GM21825 (cell line): ENCODE measurements at regions not wholly inside any gene's neighbourhood (a gene's known extent, or its start where the extent isn't known, plus 50 kb on each side); places are given as distances from the start of the nearest gene placed in this dataset.

Experiments
- ATAC-seq: cut with Tn5 transposase; IDR thresholded peaks from one replicate; pipeline ENCODE4 v1.9.1; 2021; ENCODE audit warnings: mild to moderate bottlenecking, moderate library complexity; ENCODE audit not compliant: unreplicated experiment

DNA sequence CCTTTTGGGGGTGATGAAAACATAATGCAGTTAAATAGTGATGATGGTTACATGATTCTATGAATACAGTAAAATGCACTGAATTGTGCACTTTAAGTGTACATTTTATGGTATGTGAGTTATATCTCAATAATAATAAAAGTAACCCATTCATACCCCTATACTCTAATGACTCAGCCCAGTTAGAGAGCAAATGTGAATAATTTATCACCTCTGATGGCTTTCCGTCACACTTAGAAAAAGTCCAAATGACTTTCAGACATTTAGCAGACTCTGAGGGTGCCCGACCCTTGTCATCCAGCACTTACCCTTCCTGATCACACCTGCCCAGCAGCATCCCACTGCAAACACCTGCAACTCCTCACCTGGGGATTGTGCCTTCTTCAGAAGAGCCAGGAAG is 148.1 kb upstream of the MAF start:
- ATAC-seq, result no peak

DNA sequence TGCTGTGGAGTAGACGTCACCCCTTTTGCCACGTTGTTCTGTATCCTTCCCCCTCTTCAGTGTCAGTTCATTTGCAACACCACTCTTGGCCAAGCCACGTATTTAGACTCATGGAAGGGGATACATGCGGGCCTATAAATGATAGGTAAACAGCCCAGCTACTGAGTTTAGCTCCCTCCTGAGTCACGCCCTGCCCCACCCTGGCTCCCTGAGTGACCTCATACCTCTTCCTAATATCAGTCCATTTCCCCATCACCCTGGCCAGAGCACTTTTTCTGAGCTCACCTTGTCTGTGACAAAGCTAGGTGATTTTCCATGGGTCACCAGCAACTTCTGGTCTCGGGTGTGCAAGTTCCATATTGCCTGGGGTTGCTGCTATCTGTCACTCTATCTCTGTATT is 147.2 kb upstream of the MAF start:
- ATAC-seq, result no peak

DNA sequence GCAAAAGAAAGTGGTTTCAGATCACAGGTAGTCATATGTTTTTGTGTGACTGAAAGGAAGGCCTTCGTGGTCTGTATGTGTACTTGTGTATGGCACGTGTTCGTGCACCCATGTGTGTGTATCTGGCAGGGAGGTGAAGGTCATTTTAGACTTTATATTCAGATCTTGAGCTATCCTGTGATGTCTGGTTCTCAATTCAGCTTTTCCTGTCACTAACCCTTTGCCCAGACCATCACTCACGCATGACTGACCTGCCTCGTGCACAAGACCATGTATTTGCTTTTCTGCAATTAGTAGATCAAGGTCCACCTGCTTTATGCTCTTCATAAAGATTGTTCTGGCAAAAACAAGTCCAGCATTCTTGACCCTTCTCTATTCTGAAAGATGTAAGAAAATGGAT is 139.7 kb upstream of the MAF start:
- ATAC-seq, result no peak

DNA sequence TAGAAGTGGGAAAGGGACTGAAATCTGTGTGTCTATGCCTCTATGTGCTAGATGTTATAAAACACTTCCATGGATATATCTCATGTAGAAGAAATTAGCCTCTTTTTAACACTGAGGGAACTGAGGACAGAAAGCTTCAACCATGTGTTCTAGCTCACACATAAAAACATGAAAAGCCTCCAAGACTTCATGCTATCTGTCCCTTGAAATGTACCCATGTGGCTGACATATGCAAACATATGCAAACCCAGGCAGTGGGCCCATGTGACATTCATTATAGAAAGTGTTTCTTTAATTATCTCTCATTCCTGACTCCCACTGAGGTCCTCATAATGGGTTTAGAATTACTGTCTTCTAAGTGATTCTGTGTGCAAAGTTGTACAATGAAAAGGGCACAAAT is 134.7 kb upstream of the MAF start:
- no peak for ATAC-seq

DNA sequence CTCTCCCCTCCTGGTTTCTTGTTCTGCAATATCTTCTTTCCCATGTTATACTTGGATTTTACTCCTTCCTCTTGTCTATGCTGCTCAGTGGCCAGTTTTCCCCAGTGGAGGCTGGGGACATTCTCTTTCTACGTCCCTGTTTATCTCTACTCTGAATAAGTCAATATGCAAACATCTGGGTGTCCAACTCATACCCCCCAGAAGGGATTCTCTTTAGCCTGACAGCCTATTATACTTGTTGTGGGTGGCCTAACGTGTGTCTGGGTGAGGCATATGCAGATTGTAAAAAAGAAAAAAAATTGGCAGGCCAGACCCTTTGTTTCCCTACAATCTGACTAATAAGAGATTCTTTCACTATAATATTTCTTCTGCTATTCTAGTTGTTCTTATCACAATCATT is 134.2 kb upstream of the MAF start:
- ATAC-seq, result no peak

DNA sequence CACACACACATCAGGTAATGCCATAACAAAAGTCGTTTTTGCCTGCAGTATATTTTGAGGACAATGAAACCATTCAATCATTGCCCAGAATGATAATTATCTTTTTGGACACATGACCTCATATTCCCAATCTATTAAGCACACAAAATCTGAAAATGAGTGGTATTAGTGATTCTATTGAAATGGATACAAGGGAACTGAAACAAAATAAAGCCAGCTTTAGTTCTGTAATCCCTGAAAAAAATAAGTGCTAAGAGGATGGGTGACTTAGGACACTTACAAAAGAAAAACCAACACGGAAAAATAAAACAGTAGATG is 128.3 kb upstream of the MAF start:
- no peak for ATAC-seq

DNA sequence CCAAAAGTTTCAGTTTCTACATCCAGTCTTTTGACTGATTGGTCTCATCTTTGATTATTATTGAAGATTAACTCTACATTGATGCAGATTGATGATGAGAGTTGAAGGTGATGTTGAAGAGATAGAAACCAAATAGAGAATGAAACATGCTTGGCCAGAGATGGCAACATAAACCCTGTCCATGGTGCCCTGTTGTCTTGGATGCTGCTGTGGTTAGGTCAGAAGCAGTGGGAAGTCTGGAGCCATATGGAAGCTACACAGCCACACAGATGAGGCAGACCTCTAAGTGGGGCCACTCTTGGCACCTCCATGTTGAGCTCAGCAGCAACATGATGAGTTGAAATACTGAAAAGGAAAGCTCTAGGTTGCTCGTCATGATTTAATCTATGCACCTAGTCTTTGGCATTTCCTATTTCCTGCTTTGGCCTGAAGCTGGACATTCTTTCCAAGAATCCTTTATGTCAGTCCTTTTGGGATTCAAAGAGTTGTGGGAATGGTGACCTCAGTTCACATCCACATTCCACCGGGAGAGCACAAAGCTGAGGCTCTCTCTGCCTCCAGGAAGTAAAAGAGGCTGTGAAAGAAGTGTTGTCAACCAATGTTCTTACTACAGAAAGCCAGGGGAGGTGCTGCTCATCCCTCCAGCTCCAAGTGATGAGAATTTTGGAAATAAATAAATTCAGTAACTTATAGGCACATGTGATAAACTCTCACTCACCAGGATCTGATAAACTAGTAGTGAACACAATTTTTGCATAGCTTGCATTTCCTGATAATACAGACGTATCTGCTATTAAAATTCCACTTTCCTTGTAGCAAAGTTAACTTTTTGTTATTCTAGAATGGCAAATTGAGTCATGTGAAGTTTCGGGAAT is 127.7 kb upstream of the MAF start:
- ATAC-seq, result no peak

DNA sequence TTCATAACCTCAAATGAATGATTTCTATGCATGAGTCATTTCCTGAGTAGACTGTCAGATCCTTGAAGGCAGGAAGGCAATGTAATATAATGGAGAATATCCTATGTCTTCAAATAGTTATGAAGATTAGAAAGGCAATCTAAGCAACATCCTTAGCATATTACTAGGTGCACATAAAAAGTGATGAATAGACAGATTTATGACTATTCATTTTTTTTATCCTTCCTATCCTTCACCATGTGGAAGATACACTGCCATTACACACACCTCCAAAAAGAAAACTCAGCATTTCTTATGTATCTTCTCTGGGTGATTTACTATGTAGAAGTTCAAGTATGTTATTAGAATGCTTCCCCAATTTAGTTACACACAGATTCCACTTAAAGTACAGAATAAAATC is 126.4 kb upstream of the MAF start:
- no peak for ATAC-seq

DNA sequence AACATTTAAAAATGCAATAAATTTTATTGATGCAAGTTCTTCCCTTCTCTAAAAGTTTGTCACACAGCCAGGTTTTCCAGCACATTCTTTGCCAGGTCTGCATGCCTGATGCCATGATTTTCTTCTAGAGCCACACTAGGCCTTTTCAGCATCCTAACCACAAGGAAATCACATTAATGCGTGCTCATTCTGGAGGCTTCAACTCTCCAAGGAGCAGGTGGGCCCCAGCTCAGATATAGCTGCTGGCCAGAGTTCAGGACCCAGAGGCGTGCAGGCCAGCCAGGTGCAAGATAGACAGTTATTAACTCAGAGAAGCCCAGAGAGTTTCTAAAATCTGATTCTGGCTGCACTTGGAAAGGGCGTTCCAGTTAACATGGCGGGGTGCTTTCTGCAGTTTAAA is 124.5 kb upstream of the MAF start:
- no peak for ATAC-seq

DNA sequence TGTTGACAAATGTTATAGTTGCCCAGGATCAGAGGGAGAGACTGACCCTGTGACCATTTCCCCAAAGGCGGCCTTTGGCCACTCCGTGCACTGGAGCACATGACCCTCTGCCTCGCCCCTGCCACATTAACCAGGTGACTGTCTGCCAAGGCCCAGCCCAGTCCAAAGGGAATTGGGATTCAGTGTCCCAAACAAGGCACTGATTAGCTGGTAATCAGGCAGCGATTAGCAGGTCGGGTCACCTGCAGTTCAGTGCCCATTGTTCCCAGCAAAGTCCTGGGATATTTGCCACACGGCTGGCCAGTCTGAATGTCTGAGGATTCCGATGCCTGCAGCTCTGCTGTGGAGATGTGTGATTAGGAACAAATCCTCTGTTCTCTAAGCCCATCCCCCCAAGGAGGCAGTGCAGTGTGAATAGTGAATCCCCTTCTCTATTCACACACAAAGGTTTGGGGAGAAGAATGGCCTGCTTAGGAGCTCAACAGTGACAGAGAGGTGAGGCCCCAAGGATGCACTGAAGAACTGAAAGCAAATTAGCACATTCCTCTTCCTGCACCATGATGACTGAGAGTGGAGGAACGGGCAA is 123.1 kb upstream of the MAF start:
- ATAC-seq, result no peak

DNA sequence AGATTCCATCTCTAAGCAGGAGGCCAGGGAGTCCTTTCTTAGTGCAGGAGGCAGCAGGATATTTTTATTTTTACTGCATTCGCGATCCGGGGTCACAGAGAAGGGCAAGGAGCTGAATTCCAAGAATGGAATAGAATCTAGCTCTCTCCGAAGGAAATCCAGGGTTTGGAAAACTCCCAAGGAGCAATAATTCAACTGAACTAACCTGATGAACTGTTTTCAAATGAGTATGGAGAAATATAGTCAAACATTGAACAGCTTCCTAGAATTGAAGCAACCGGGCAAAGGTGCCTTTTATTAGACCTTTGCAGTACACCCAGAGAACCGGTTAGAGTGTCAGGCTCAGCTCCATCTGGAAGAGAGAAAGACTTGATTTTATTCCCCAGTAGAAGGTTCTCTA is 120.7 kb upstream of the MAF start:
- no peak for ATAC-seq

DNA sequence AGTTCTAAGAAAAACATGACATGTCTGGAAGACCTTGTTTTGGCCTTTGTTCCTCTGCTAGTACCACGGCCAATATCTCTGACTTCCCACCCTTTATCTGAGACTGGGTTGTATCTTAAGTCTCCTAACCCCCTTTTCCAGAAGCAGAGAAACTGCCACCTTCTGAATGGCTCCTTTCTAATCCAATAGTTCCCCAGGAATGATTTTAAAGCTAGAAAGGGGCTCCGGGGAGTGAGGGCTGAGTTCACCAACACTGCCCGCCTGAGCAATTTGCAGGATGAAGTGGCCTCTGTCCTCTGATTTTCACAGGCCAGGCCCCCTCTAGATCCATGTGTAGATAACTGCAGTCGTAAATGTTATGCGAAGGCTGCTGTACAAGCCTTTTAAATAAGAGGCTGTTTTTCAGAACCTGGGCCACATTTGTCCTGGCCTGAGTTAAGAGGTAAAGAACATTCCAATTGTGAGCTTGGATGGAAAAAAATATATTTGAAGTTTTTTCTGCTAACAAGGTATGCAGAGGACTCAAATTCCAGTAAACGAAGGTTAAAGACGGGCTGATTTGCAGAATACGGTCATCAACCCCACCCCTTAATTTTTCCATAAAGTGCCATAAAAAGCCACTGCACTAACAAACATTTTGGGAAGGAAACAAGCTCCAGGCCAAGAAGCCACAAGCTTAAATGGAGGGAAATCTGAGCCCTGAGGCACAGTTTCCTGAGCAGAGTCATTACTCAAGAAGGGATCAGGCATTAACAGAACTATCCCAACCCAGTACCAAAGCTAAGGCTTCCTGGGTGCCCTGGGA is 117.0 kb upstream of the MAF start:
- no peak for ATAC-seq

DNA sequence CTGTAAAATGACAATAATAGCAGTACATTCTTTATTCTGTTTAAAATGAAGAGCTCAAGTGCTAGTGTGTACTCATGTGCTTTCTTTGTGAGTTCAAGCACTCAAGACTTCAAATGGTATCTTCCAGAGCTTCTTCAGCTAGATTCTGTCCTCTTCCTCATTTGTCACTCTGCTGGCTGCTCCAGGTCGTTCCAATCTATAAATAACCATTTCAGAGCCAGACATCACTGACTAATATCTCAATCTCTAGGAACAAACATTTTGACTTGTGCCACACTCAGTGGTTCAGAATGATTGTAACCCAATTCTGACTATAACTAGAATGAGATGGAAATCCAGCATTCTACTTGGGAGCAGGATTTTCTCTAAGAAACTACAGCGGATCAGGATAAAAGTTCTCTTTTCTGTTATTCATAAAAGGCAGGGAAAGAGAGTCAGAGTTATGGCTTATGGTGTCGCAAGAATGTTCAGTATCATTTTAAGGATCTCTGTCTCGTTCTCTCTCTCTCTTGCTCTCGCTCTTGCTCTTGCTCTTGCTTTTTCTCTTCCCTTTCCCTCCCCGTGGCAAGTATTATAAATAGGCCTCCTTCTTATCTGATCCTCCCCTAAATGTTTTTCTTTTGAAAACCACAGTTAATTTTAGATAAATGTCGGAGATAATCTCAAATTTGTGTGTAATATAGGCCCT is 116.3 kb upstream of the MAF start:
- ATAC-seq, result no peak

DNA sequence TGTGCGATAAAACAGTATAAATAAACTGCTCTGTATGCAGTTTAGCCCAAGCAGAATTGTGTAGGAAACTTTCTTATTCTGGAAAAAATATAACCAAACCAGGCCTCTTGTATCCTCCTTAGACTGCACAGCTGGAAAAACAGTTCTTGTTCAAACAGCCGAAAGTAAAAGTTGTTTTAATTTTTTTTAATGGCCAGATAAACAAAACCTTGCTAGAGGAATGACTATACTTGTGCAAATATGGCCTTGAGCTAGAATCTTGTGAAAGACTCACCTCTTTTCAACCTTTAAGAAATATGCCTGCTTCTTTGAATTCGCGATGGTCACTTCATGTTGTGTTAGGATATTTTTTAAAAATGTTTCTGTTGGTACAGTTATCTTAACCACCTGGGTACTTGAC is 114.5 kb upstream of the MAF start:
- ATAC-seq, result no peak

DNA sequence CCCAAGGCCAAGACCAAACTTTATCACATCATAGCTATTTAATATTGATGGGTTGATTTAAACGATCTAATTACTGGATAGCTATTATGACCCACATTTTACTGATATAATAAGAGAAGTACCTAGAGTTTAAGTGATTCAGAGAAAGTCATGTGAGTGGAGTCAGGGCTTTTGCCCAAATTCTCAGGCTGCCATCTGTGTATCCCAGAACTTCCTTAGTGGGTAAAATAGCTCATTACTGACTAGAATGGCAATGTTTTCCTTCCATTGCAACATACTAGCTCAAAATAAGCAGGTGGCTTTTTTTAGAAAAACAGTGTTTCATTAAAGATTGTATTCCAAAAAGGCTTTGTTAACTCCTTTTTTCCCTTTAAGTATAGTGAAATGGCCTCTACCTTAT is 113.9 kb upstream of the MAF start:
- no peak for ATAC-seq

DNA sequence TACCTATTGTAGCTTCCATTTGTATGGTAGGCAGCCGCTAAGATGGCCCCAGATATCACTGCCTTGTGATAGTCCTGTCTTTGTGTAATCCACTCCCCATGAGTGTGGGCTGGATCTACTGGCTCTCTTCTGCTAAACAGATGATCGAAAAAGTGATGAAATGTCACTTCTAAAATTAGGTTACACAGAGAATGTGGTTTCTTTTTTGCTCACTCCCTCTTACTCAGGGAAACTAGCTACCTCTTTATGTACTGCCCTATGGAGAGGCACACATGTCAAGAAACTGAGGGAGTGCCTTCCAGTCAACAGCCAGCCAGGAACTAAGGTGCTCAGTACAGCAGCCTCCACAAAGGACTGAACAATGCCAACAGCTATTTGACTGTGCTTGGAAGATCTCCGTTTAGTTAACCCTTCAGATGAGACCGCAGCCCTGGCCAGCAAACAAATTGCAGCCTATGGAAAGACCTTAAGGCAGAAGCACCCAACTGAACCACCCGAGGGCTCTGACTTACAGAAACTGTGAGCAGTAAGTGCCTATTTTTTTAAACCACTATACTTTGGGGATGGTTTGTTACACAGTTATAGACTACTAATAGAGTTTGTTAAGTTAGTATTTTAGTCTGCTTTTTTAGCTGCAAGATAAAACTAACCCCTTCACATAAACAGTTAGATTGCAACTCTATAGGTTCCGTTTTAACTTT is 113.2 kb upstream of the MAF start:
- no peak for ATAC-seq

DNA sequence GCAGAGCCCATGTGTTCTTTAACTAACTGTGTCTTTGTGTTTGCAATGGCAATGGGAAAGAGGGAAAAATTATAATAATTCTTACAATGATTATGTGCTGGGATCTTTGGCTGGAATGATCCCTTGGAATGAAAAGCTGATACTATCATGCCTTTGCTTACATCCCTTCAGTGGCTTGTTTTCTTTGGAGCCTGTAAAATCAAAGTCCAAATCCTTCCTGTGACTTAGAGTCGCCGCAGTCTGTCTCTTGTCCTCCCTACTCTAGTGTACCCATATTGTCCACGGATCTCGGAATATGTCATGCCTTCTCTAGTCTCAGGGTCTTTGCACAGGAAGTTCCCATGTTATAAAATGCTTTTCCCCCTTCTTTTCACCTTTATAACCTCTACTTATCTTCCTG is 111.7 kb upstream of the MAF start:
- no peak for ATAC-seq

DNA sequence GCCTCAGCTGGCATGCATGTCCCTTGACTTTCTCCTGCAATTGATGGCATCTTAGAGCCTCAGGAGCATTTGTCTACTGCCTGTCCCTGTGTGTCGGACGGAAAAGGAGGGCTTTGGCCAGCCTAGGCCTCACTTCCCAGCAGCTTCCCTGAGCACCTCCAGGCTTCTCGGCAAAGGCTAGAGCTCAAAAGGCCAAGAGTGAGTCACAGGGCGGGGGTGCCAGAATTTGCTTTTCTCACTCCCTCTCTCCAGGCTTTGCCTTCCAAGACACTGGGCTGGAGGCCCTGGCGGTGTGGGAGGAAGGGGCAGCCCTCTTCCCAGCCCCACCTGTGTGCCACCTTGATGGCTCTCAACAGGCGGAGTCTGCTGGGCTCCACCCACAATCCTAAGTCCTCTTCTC is 107.3 kb upstream of the MAF start:
- no peak for ATAC-seq

DNA sequence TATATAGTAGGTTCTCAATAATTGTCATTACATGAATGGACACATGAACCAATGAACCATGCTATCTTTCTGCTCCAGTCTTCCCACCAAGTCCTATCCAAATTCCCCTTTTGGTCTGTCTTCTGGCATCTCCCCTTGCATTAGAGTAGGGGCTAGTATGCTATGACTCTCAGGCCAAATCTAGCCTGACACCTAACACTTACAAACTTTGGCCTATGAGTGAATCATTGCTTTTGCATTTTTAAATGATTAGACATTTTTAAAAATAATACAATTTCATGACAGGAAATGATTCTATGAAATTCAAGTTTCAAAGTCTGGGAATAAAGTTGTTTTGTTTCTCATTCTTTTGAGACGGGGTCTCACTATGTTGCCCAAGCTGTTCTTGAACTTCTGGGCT is 102.5 kb upstream of the MAF start:
- ATAC-seq, result no peak

DNA sequence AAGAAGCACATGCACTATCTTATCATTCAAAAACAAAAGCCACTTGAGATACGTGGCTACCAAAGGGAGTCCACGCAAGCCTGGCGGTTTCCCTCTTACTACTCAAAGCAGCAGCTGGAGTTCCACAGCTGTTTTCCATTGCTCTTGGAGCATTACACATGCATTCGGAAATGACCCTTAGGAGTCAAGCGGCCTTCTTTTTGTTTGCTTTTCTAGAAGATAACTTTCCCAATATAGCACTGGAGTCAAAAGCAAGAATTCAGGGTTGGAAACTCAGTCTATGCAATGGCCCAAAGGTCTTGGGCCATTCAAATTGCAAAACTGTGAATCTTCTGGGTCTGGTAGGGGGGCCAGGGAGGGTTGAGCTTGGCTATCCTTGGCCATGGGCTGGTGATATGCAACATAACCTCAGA is 97.8 kb upstream of the MAF start:
- ATAC-seq, result no peak

DNA sequence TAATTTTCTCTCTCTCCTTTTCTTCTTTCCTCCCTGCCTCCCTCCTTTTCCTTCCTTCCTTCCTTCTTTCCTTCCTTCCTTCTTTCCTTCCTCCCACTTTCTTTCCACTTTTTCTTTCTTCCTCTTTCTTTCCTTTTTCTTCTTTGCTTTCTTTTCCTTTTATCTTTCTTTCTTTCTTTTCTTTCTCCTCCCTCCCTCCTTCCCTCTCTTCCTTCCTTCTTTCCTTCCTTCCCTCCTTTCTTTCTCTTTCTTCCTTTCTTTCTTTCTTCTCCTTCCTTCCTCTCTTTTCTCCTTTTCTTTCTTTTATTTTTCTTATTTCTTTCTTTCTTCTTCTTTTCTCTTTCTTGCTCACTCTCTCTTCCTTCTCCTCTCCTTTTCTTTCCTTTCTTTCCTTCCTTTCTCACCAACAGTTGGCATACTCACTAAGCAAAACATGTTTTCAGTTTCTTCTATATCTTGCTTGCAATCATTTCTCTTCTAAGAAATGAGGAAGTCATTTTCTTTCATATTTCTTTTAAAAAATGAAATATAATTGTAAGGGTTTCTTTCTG is 97.1 kb upstream of the MAF start:
- no peak for ATAC-seq
